CD4-positive, alpha-beta T cell treated with Interleukin-4 for 1 hour (primary cell): ENCODE measurements at regions not wholly inside any gene's neighbourhood (a gene's known extent, or its start where the extent isn't known, plus 50 kb on each side); places are given as distances from the start of the nearest gene placed in this dataset.
"Not testable (repeated sequence)": the region's sequence is repeated elsewhere in the genome, so short reads cannot be mapped to it uniquely, and the experiment has no call there.

Source experiments
- DNase-seq, 2 donors: peaks; one replicate each; pipeline ENCODE4 v3.0.0-alpha.2; 2020 to 2022

DNA sequence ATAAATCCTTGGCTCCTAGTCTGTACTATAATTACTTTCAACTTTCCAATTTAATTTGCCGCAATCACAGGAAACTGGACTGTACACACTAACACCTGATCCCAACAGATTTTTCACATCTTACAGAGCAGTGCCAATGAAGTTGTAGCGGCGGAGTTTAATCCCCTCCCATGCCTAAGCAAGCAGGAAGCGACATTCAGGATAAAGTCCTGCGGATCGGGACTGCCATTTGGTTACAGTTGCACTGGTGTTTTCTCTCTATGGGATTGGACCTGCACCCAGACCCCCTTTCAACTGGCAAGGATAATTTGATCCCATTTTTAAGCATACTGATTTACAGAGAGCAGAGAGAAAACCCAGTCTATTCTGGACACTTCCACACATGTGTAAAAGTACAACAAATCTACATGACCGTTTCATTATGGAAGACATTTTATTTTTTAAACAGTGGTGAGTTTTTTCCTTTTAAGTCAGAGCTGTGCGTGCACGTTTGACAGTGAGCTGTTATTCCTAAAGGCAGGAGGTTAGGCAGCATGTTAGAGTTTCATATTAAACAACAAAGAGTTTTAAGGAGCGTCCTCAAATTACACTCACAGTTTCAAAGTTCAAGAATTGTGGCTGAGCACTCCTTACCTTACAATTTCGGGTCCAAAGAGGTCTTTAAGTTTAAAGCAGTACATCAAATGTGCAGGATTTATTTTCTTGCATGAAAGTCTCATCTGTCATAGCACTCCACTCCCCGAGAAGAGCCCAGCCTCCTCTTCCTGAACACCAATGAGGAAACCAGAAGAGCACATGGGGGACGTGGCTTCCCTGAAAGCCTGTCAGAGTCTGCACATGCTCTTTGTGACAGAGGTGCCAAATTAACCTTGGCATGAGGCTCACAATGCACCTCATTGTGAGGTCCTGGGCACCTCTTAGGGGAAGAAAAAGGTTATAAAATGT lies 141.6 kb upstream of the RFC3 start:
- peak in 1 of 2 donors; percentile 24 for DNase-seq

DNA sequence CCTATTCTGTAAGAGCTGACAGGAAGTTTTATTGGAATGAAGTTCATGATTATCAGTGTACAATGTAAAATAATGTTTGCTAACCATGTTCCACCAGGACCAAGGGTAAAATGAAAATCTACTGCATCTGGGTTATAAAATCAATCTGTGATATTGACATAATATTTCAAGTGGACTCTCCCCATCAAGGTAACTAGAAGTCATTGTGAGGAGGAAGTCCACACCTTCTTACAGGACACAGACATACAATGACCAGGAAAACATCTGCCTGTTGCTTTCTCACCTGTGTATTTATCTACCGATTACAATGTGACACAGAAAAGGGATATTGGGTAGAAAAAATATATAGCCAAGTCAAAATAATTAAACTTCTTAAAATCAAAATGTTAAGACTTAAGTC lies 140.7 kb upstream of the RFC3 start:
- no peak for DNase-seq

DNA sequence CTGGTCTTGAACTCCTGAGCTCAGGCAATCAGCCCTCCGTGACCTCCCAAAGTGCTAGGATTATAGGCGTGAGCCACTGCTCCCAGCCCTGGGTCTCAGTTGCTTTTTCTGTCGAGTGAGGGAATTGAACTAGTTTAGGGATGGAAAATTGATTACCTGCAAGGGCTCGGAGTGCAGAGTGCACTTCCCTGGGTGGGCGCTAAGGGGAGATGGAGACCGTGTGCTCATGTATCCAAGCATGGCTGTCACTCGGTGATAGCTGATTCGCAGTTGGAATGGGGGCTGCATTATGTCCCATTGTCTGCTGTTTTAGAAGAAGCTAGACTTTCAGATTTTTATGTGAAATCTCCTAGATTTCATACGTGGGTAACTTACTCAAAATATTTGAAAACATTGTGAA lies 139.9 kb upstream of the RFC3 start:
- no peak for DNase-seq

DNA sequence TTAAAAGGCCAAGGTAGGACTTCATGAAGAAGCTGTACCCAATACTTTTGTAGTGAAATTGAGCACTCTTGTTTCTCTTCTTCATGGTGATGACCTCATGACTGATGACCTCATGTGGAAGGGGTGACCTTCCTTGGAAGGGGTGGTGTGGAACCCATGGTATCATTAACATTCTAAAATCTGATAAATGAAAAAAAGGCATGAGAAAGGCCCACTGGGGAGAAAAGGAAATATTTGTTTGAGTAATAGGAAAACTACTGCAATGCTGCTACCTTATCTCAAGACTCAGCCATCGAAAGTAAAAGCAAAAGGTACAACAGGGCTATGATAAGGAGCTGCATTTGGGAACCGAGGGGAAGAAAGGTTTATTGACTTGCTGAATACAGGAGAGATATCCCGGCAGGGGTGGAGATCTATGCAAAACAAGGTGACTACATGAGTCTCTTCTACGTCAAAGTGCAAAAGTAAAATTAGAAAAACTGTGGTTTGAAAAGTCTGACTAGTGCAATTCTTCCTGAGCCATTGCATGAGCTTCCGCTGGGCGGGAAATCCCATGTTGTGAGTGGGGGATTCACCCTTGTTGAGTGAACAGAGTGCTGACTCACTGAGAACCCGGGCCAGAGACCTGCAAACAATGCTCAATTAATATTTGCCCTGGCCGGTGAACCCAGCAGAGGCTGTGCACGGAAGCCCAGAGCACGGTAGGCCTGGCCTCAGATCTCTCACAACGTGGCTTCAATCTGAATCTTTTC lies 138.9 kb upstream of the RFC3 start:
- DNase-seq, result peak; percentile 57 to 74

DNA sequence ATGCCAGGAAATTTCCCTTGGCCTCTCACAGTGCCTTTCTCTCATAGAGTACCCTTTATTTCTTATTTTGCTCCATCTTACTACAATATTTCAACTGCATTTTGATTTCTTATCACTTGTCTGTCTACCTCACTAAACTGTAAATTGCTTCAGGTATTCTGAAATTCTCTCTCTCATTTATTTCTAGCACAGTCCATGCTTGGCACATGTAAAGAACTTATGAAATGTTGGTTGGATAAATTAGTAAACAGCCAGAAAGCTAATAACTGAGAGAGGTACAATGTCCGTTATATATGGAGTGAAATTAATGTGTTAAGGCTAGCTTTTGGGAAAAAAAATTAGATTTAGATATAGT lies 138.3 kb upstream of the RFC3 start:
- no peak for DNase-seq

DNA sequence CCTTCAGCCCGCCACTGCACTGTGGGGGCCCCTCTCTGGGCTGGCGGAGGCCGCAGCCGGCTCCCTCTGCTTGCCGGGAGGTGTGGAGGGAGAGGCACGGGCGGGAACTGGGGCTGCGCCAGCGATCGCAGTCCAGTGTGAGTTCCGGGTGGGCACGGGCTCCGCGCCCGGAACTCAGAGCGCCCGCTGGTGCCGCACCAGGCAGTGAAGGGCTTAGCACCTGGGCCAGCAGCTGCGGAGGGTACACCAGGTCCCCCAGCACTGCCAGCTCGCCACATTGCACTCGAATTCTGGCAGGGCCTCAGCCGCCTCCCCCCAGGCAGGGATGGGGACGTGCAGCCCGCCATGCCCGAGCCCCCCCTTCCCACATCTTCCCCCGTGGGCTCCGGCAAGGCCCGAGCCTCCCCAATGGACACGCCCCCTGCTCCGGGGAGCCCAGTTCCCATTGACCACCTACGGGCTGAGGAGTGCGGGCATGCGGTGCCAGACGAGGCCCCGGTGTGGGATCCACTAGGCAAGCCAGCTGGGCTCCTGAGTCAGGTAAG lies 135.9 kb upstream of the RFC3 start:
- DNase-seq, result no peak

DNA sequence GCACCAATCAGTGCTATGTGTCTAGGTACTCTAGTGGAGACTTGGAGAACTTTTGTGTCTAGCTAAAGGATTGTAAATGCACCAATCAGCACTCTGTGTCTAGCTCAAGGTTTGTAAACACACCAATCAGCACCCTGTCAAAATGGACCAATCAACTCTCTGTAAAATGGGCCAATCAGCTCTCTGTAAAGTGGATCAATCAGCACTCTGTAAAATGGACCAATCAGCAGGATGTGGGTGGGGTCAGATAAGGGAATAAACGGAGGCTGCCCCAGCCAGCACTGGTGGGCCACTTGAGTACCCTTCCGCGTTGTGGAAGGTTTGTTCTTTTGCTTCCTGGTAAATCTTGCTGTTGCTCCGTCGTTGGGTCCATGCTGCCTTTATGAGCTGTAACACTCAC lies 135.3 kb upstream of the RFC3 start:
- not testable (repeated sequence) for DNase-seq

DNA sequence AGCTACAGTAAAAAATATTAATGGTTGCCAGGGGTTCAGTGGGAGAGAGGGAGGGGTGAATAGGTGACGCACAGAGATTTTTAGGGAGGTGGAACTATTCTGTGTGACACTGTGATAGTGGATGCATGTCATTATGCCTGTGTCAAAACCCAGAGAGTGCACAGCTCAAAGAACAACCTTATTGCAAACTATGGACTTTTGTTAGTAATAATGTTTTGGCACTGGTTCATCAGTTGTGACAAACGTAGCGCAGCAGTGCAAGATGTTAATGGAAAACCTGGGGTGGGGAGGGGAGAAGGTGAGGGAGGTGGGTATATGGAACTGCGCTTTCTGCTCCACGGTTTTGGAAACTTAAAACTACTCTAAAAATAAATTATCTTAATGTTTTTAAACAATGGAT lies 134.6 kb upstream of the RFC3 start:
- no peak for DNase-seq

DNA sequence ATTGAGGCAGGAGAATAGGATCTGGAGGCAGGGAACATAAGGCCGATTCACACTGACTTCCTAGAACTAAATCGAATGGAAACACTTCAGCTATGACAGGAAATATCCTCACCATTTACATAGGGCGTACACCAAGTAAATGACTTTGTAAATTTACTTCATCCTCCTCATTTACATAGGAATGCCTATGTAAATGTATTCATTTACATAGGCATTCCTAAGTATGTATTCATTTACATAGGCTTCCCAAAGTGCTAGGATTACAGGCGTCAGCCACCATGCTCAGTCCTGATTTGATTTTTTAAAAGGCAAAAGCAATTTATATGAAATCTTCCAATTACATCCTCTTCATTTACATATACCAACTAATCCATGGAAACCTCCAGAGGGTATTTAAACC lies 133.1 kb upstream of the RFC3 start:
- no peak for DNase-seq

DNA sequence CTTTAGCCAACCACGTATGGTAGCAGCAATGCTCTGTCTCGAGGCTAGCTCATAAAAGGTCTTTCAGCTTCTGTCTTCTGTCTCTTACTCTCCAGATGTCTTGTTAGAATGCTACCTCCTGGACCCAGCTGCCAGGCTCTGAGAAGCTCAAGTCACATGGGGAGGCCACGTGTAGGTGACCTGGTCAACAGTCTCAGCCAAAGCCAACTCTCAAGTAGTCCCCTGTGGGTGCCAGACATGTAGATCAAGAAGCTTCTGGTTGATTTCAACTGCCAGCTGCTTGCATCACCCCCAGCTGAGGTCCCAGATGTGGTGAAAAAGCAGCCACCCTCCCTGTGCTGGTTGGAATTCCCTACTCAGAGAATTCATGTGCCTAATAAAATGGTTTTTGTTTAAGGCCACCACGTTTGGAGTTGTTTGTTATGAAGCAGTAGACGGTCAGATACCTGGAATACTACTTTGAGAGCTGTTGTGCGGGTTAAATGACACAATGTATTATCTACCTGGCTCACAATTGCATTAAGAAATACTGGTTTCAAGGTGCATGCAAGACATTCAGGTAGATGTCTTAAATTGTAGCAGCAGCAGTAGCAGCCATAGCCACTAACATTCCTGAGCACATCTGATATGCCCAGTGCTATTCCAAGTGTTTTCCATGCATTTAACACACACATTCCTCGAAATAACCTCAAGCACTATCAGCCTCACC lies 131.0 kb upstream of the RFC3 start:
- DNase-seq, result no peak

DNA sequence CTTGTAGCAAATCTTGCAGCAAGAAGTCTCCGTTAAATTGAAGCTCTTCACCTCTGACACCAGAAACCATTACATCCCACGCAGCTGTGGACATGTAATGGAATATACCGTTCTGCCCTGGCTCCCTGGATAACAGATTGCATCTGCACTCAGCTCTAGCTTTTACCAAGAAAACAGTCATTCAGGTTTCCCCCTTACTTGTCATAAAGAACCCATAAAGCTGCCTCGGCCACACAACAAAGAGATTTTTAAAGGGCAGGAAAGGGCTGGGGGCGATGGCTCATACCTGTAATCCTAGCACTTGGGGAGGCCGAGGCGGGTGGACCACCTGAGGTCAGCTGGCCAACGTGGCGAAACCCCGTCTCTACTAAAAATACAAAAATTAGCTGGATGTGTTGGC lies 127.6 kb upstream of the RFC3 start:
- no peak for DNase-seq

DNA sequence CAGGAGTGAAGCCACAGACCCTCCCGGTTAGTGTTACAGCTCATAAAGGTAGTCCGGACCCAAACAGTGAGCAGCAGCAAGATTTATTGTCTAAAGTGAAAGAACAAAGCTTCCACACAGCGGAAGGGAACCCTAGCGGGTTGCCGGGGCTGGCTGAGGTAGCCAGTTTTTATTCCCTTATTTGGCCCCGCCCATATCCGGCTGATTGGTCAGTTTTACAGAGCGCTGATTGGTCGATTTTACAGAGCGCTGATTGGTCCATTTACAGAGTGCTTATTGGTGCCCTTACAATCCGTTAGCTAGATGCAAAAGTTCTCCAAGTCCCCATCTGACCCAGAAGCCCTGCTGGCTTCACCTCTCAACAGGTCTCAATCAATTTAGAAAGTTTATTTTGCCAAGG lies 126.0 kb upstream of the RFC3 start:
- DNase-seq, result no peak

DNA sequence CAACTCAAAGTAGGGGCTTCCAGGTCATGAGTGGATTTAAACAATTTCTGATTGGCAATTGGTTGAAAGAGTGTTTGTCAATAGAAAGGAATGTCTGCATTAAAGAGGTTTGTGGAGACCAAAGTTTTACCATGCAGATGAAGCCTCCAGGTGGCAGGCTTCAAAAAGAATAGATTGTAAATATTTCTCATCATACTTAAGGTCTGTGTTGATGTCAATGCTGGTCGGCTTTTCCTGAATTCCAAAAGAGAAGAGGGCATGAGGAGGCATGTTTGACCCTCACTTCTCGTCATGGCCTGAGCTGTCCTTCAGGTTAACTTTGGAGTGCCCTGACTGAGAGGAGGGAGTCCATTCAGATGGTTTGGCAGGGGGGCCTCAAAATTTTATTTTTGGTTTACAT lies 125.4 kb upstream of the RFC3 start:
- no peak for DNase-seq

DNA sequence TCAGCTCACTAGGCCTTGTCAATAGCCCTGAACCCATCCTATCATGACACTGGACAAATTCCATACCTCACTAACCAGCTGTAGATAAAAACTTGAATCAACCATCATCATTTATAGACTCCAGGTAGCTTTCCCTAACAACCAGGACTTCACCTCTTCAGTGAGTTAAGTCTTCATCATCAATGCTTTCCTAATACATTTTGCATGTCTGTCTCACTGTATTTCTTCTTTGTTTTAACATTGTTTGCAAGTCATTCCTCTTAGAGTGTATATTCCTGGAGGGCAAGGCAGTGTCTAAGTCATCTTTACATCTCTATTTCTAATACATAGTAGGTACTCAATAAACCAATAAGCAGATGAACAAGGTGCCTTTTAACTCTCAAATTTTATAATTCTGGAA lies 123.4 kb upstream of the RFC3 start:
- no peak for DNase-seq

DNA sequence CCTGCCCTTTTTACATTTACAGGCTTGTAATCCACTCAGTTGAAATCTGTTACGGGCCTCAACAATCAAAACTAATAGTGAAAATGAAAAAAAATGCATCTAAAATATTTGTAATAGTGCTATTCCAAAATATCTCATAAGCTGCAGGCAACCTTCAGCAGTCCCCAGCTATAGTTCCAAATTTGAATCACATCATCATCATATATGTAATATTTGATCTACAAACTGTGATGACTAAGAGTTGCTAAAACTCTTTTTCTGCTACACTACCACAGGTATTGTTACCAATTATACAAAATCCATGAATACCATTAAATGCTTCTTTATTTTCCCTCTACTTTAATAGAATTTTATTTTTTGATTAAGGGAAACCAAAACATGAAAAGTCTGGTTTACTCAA lies 121.4 kb upstream of the RFC3 start:
- DNase-seq, result no peak

DNA sequence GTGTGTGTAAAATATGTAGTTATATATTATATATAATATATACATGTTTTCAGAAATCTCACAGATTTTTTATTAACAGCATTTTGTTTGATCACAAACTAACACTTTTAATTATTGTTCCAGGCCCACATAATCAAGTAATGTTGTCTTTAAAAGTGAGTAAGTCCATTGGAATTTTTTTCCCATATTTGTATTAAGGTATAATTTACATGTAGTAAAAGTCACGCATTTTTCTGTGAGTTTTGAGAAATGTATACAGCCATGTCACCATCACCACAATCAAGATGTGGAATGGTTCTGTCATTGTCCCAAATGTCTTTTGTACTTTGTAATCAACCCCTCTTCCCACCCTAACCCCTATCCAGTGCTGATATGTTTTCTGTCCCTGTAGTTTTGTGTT lies 120.0 kb upstream of the RFC3 start:
- DNase-seq, result no peak

DNA sequence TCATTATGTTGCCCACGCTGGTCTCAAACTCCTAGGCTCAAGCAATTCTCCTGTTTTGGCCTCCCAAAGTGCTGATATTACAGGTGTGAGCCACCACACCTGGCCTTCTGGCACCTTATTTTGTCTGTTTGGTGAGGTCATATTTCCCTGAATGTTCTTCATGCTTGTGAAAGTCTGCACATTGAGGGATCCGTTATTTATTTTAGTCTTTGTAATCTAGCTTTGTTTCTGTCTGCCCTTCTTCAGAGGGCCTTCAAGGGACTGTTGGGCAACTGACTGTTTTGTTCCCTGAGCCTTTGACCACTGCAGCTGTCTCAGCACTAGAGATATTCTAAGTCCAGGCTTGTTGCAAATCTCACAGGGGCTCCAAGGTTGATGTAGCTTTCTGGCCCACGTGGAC lies 110.5 kb upstream of the RFC3 start:
- DNase-seq, result no peak

DNA sequence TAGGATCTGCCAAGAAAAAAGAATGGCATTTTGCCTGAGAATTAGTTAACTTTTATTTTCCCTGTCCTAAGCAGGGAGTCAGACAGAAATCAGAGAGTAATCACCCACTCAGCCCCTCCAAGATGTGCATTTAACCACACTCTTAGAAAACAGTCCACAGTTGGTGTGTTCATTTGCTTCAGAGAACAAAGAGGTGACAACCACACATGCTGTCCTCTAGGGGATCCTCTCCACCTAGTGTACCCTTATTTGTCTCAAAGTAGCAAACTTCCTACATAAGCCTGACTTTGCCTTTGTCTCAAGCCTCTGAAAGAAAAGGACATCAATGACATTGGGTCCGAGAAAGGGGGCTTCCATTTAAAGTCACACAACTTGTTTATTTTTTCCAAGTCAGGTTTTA lies 107.0 kb upstream of the RFC3 start:
- DNase-seq, result no peak

DNA sequence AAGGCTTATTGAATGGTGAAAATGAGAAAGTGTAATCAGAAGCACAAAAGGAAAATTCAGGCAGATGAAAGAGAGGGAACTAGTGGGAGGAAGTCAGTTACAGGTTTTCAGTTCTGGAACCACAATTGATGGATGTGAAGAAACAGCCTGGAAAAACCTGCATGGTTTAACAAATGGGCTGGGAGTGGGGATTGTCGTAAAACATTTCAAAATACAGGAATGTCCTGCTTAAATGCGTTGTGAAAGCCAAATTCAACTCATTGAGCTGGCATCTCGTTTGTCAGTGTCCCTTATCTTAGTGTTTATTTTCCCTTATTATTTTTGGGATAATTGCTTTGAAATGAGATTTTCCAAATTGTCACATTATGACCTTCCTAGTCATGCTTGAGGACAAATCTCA lies 106.5 kb upstream of the RFC3 start:
- no peak for DNase-seq

DNA sequence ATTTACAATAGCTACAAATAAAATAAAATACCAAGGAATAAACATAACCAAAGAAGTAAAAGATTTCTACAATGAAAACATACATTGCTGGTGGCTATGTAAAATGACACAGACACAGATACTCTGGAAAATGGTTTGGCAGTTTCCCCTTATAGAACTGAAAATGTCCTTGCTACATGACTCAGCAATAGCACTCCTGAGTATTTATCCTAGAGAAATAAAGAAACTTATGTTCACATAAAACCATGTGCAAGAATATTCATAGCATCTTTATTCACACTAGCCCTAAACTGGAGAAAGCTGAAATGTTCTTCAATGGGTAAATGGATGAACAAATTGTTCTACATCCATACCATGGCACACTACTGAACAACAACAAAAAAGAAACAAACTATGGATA lies 100.2 kb upstream of the RFC3 start:
- no peak for DNase-seq

DNA sequence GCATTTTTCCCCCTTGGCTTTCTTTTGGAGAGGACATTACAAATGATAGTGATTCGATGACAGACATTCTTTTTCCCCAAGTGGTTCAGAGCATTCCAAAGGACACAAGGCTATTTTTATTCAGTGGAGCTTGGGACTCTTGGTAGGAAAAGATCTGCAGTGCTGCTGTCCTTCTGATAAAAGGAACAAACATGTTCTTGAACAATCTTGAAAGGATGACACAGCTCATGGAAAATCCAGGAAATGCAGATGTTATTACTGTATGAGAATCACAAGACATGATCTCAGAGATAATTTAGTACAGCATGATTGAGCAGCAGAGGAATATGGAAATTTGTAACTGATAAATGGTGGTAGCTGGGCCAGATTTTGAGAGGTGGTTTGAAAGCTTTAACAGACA lies 96.2 kb upstream of the RFC3 start:
- no peak for DNase-seq

DNA sequence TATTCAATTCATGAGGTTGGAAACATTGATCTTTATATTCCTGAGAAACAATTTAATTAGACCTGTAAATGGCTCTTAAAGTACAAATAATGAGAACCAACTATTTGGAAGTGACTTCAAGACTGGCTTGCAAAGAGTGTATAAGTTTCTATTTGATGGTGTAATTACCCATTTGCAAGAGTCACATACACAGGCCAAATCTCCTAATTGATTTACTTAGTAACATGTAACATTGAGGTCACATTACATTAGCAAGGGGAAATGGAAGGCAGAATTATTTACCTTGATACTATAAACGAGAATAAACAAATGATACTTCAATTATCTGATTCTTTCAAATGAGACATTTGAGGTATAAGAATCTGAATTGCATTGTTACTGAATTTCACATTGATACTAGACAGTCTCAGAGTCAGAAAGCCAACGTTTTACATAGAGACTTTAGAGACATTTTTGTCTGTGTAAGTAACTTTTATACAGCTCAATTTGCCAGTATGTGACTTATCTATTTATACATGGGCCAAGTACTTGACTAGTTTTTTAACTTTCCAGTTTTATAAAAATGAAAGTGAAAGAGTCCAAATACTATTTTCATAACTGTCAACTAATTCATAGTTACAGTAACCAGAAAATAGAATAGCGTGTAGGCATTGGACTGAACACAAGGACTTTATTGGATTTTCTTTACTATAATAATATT lies 95.6 kb upstream of the RFC3 start:
- DNase-seq, result peak in 1 of 2 donors; percentile 26

DNA sequence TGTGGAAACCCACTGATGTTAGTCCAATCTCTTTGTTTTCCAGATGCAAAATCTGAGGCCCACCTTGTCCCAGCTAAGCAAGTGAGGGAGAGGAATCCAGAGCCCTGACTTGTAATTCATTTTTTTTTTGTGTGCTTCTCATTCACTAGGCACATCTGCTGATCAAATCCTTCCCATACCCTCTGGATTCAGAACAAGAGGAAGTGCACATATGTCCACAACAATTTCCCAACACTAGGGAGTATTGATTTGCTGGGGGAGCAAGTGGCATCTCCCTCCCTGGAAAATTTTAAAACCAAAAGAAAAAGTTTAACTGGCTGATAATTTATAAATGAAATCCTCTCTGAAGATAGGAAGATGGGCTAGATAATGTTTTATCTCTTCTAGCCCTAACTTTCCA lies 94.6 kb upstream of the RFC3 start:
- DNase-seq, result no peak
